ENCODE measurements at regions not wholly inside any gene's neighbourhood (a gene's known extent, or its start where the extent isn't known, plus 50 kb on each side); places are given as distances from the start of the nearest gene placed in this dataset.

DNA sequence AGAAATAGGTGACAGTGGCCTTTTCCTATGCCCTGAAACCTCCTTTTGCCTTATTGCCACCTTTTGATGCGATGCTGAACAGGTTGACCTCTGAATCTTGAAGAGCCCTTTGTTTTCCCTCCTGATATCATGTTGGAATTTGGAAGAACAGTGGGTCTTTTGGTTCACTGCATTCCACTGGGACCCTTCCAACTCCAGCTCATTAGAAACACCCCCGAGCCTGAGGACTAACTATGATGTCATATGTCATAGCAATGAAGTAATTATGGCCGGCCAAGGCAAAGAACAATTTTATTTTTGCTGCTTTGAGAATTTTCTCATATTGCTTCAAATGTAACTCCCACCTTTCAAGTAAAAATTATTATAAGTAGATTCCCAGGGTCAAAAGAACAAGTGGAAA, 353.4 kb upstream of the JAG1 start:
- DNase-seq (ENCODE audit: low read depth in 4 of 4, low spot score in 3 of 4): no peak

DNA sequence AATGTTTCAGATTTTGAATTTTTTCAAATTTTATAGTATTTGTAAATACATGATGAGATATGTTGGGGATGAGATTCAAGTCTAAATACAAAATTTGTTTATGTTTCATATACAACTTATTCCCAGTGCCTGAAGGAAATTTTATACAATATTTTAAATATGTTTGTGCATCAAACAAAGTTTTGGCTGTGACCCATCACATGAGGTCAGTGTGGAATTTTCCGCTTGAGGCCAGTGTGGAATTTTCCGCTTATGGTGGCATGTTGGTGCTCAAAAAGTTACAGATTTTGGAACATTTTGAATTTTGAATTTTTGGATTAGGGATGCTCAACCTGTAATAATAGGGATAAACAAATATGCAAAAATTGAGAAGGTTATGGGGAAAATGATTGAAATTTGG, 356.6 kb upstream of the JAG1 start:
- no peak for DNase-seq (ENCODE audit: low read depth in 4 of 4, low spot score in 3 of 4)

DNA sequence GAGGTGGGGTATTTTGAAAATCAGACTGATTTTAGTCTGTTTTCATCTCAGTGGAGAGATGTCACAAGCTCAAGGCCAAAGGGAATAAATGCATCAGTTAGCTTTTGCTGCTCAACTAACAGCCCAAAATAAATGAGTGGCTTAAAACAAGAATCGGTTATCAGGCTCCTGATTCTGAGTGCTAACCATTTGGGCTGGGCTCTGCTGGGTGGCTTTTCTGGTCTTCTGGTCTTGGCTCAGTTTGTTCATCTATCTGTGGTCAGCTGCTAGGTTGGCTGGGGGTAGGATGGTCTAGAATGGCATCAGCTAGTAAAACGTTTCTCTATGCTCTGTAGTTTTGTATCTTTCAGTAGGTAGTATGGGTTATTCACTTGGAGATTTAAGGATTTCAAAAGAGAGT, 357.5 kb upstream of the JAG1 start:
- no peak for DNase-seq (ENCODE audit: low read depth in 4 of 4, low spot score in 3 of 4)

DNA sequence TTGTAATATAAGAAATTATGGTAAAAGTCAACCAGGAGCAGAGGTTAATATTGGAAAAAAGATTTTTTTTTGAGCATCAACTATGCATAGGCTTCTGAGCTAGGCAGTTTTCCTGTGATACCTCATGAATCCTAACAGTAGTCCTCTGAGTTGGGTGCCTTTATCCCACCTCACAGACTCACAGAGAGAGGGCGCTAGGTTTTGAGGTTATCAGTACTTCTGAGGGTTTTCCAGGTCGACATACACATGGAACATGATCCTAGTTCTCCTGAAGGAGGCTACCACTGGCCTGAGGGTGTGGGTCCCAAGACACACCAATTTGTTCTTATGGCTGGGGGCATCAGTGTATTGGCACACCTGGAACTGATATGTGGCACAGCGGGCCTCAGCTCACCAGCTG, 358.8 kb upstream of the JAG1 start:
- no peak for DNase-seq (ENCODE audit: low read depth in 4 of 4, low spot score in 3 of 4)

- no peak for DNase-seq (ENCODE audit: low read depth in 4 of 4, low spot score in 3 of 4)
These were observed 360.2 kb upstream of the JAG1 start for GRCh38 chr20:11034025-11034424.

DNA sequence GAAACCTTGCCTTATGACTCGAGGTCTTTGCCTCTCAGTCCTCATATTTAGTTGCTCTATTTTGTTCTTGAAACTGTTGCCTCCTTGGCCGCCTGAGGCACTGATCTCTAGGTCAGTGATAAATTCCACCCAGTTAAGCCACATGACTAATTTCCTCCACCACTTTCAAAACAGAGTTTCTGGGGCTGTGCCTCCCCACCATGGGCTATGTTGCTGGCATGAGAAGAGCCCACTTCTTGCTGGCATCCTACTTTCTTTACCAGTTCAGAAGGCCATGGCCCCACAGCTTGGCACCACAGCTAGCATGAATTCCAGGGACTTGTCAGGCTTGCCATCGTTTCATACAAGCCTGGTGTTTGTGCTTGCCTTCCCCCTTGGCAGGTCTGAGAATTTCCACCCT, 361.4 kb upstream of the JAG1 start:
- no peak for DNase-seq (ENCODE audit: low read depth in 4 of 4, low spot score in 3 of 4)

DNA sequence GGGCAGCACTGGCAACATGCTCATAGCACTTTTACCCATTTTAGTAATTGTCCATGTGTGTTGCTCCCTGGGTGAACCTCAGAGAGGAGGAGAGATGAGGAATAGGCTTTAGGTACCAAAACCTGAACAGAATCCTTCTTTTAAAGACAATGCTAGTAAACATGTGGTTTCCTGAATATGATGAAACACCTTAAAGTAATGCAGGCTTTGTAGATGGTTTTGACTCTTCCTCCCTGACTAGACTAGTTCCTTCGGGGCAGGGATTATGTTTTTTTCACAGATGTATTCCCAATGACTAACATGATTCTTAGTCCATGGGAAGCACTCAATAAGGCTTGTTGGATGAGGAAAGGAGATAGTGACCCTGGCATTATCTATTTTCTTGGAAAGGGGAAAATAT, 367.6 kb upstream of the JAG1 start:
- DNase-seq (ENCODE audit: low read depth in 4 of 4, low spot score in 3 of 4): no peak

- DNase-seq (ENCODE audit: low read depth in 4 of 4, low spot score in 3 of 4): no peak
These were observed 369.2 kb upstream of the JAG1 start for GRCh38 chr20:11043001-11043400.

- DNase-seq (ENCODE audit: low read depth in 4 of 4, low spot score in 3 of 4): no peak
These were observed 370.8 kb upstream of the JAG1 start for GRCh38 chr20:11044561-11044960.

- DNase-seq (ENCODE audit: low read depth in 4 of 4, low spot score in 3 of 4): no peak
These were observed 371.8 kb upstream of the JAG1 start for GRCh38 chr20:11045412-11046175.

DNA sequence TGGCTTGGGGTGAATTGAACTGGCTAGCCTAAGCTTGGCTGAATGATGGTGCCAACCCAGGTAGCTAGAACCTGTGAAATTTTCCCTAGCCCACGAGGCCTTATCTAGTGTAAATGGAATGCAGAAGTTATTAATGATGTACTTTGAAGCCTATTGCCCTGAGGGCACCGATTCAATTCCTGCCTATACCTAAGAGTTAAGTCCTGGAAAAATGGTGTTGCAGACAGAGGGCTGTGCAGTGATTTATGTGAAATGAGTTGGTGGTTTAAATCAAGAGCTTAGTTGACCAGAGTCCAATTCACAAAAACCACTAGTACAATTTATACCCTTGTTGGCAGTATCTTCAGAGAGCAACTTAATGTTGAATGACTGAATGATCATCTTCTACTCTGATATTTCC, 373.8 kb upstream of the JAG1 start:
- DNase-seq (ENCODE audit: low read depth in 4 of 4, low spot score in 3 of 4): no peak

DNA sequence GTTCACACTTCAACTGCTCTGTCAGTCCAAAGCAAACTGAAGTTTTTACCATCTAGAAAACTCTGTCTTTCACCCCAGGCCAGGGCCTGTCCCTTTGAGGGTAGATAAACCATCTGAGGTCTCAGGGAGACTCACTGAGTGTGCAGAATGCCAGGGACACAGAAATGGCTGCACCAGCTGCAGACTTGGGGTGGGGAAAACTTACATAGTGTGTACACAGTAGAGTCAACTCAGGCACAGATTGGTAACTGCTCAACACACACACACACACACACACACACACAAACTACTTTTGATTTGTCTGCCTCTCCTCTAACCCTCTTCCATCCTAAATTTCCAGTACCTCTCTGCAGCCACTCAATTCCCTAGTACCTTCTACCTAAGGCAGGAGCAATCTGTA, 374.9 kb upstream of the JAG1 start:
- no peak for DNase-seq (ENCODE audit: low read depth in 4 of 4, low spot score in 3 of 4)

- no peak for DNase-seq (ENCODE audit: low read depth in 4 of 4, low spot score in 3 of 4)
These were observed 376.6 kb upstream of the JAG1 start for GRCh38 chr20:11050350-11050749.

DNA sequence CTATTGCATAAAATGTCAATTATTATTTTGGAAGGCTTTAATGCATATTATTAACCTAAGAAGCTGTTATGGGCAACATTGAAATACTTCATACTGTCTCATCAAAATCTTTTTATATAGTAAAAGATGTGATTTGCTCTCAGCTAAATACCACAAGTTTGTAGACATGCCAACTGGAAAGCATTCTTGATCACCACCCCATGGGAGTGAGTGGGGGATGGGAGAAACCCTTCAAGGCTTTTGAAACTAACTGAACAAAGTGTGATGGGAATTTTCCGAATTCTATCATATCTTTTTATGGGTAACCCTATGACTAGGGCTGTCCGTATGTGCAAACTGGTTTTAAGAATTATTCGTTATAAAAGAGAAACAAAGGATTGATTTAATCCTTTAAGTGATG, 377.3 kb upstream of the JAG1 start:
- no peak for DNase-seq (ENCODE audit: low read depth in 4 of 4, low spot score in 3 of 4)

DNA sequence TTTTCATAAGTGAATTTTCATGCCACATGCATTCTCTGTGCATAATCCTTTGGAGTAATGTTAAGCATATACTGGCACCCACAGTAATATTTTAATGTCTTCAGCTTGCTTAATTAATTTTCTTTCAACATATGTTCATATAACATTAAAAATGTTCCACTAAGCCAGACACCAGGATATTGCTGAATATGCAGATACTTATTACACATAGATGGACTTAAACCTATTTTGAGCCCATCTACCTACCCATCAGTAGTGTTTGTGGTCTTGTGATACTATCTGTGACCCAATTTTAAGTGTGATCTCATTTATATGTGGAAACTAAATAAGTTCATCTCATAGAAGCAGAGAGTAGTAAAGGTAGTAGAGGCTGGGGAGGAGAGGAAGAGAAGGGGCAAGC, 379.5 kb upstream of the JAG1 start:
- no peak for DNase-seq (ENCODE audit: low read depth in 4 of 4, low spot score in 3 of 4)

- no peak for DNase-seq (ENCODE audit: low read depth in 4 of 4, low spot score in 3 of 4)
These were observed 380.6 kb upstream of the JAG1 start for GRCh38 chr20:11054266-11054993.

DNA sequence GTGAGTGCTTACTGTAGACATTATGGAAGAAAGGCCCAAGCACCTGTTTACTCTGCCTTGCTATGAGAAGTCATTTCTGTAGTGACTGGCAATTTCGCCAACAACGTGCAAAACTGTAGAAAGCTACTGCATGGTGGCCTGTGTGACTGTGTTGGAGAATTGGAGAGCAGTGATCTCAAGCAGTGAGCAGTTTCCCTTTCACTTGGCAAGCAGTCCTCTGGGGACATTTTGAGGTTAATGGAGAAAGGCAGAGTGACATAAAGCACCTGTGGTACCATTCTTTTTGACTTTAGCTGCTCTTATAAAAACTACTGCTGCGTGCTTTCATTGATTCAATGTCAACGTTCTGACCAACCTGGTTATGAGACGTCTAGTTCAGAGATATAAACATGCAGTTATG, 382.6 kb upstream of the JAG1 start:
- DNase-seq (ENCODE audit: low read depth in 4 of 4, low spot score in 3 of 4): no peak

GRCh38 chr20:11057624-11058023, 383.8 kb upstream of the JAG1 start:
- DNase-seq (ENCODE audit: low read depth in 4 of 4, low spot score in 3 of 4): no peak

GRCh38 chr20:11059659-11060058, 385.9 kb upstream of the JAG1 start:
- DNase-seq (ENCODE audit: low read depth in 4 of 4, low spot score in 3 of 4): no peak

DNA sequence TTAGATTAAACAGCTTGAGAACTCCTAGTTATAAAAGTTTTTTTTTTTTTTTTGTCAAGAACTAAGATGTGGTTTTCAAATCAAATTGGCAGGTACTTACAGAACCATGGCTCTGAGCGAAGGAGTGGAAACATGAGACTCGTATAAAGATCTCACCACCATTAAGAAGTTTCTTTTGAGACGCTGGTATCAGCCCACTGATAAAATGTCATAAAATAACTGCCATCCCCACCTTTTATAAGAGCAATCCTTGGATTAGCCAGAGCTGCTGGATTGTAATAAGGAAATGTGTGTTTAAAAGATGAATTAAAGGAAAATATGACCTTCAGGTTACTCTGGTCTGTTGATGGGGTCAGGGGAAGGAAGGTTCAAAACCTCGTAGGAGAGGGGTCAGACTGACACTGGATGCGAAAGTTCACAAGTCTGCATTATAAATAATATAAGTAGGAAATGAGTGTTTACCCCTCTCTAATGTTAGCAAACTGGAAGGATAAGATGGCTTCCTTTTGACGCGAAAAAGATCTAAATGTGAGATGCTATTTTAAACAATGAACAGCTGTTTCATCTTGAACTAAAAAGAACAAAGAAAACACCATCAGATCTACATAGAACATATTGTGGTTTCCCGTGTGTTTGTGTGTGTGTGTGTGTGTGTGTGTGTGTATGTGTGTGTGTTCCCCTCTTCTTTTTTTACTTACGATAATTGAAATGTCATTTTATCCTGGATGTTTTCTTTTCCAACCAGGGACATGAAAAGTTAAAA, 386.8 kb upstream of the JAG1 start:
- no peak for DNase-seq (ENCODE audit: low read depth in 4 of 4, low spot score in 3 of 4)

DNA sequence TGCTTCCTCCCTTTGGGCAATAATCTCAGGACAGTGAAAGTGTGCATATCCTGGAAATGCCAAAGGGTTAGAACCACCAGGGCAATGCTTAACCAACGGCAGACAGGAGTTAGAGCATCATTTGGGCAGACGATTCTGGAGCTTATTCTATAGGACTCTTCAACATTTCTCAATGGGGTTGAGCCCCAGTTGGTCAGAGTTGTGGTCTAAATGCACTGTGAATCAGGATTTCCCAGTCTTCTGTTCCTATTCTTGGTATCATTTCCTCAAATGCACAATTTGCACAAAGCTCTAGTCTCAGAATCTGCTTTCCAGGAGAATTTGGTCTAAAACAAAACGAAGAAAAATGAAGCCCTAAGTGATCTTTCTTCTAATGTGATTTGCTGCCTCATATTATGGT, 389.6 kb upstream of the JAG1 start:
- DNase-seq (ENCODE audit: low read depth in 4 of 4, low spot score in 3 of 4): no peak

- no peak for DNase-seq (ENCODE audit: low read depth in 4 of 4, low spot score in 3 of 4)
These were observed 391.1 kb upstream of the JAG1 start for GRCh38 chr20:11064946-11065345.

Measured in left renal pelvis (tissue), 4 donors.